ENCODE measurements at regions not wholly inside any gene's neighbourhood (a gene's known extent, or its start where the extent isn't known, plus 50 kb on each side); places are given as distances from the start of the nearest gene placed in this dataset.

GRCh38 chr1:88043834-88044233, 640.2 kb upstream of the PKN2 start:
- no peak for DNase-seq (ENCODE audit: low read depth)

GRCh38 chr1:88052167-88052566, 631.9 kb upstream of the PKN2 start:
- no peak for TF ChIP-seq CTCF (IDR thresholded peaks at IDR 0.05; ENCODE audit: insufficient read depth, low read length)
- H3K4me3 ChIP-seq (ENCODE audit: low read depth, low read length): no peak overlapping the region
- no peak for DNase-seq (ENCODE audit: low read depth)

More at GRCh38 chr1:88043834-88044233, 640.2 kb upstream of the PKN2 start:
- TF ChIP-seq CTCF (IDR thresholded peaks at IDR 0.05; ENCODE audit: insufficient read depth, low read length): no peak
- H3K4me3 ChIP-seq (ENCODE audit: low read depth, low read length): no peak overlapping the region

- no peak for TF ChIP-seq CTCF (IDR thresholded peaks at IDR 0.05; ENCODE audit: insufficient read depth, low read length)
- no peak for DNase-seq (ENCODE audit: low read depth)
Observed at GRCh38 chr1:88053065-88053464, 631.0 kb upstream of the PKN2 start.

GRCh38 chr1:88056881-88057280, 627.2 kb upstream of the PKN2 start:
- H3K4me3 ChIP-seq (ENCODE audit: low read depth, low read length): no peak overlapping the region
- DNase-seq (ENCODE audit: low read depth): no peak
- no peak for TF ChIP-seq CTCF (IDR thresholded peaks at IDR 0.05; ENCODE audit: insufficient read depth, low read length)

More at GRCh38 chr1:88053065-88053464, 631.0 kb upstream of the PKN2 start:
- no peak overlapping the region for H3K4me3 ChIP-seq (ENCODE audit: low read depth, low read length)

GRCh38 chr1:88058205-88058604, 625.9 kb upstream of the PKN2 start:
- H3K4me3 ChIP-seq (ENCODE audit: low read depth, low read length): no peak overlapping the region
- DNase-seq (ENCODE audit: low read depth): no peak
- no peak for TF ChIP-seq CTCF (IDR thresholded peaks at IDR 0.05; ENCODE audit: insufficient read depth, low read length)

- no peak for DNase-seq (ENCODE audit: low read depth)
Observed at GRCh38 chr1:88060112-88060673, 623.9 kb upstream of the PKN2 start.

More at GRCh38 chr1:88060112-88060673, 623.9 kb upstream of the PKN2 start:
- no peak for TF ChIP-seq CTCF (IDR thresholded peaks at IDR 0.05; ENCODE audit: insufficient read depth, low read length)
- H3K4me3 ChIP-seq (ENCODE audit: low read depth, low read length): no peak overlapping the region
